Tibial nerve (tissue), 3 donors: ENCODE measurements at regions not wholly inside any gene's neighbourhood (a gene's known extent, or its start where the extent isn't known, plus 50 kb on each side); places are given as distances from the start of the nearest gene placed in this dataset.
A peak's percentile ranks its signal among the peaks of the same experiment; 100 is the strongest.

Experiments
- POLR2A ChIP-seq, 2 donors: fragments of 450-650 bp; IDR thresholded peaks; one replicate each; pipeline ENCODE4 v1.6.1; 2017; ENCODE audit warnings: antibody characterized with exemption in 2 of 2, mild to moderate bottlenecking in 2 of 2, moderate library complexity in 2 of 2
- TF ChIP-seq, protein P1 (sequence below), 5 experiments: fragments of 200-600 bp in 3 of 5; fragments of 450-650 bp in 2 of 5; sonication (generic) in 3 of 5; IDR thresholded peaks; one replicate each; pipeline ENCODE4 v1.5.1; 2016 to 2019; ENCODE audit warnings: antibody characterized with exemption in 5 of 5, mild to moderate bottlenecking in 3 of 5, moderate library complexity in 2 of 5

DNA sequence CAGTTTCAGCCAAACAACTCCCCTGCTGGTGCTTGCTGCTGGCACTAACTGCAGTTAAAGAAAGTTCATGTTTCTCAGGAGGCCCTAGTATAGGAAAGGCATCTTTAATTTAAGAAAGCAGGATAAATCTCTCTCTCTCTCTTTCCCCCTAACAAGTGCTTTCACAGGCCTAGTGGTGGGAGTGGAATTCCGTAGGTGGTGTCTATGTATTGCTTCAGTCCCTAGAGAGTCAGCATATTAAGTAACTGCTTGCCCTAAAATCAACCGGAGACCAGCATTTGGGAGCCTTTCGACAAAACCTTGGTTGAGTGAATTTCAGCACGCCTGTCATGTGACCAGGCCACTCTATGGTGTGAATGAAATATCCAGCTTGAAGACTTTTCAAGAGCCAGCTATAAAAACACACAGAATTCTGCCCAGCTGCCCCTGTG lies 169.2 kb upstream of the TGFBR2 start:
- TF ChIP-seq, protein P1, sequence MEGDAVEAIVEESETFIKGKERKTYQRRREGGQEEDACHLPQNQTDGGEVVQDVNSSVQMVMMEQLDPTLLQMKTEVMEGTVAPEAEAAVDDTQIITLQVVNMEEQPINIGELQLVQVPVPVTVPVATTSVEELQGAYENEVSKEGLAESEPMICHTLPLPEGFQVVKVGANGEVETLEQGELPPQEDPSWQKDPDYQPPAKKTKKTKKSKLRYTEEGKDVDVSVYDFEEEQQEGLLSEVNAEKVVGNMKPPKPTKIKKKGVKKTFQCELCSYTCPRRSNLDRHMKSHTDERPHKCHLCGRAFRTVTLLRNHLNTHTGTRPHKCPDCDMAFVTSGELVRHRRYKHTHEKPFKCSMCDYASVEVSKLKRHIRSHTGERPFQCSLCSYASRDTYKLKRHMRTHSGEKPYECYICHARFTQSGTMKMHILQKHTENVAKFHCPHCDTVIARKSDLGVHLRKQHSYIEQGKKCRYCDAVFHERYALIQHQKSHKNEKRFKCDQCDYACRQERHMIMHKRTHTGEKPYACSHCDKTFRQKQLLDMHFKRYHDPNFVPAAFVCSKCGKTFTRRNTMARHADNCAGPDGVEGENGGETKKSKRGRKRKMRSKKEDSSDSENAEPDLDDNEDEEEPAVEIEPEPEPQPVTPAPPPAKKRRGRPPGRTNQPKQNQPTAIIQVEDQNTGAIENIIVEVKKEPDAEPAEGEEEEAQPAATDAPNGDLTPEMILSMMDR (IDR thresholded peaks at IDR 0.05): peak in 1 of 5 experiments; percentile 29
- no peak for TF ChIP-seq POLR2A (IDR thresholded peaks at IDR 0.05)
